Skeletal muscle tissue (tissue), 3 donors: ENCODE measurements at regions not wholly inside any gene's neighbourhood (a gene's known extent, or its start where the extent isn't known, plus 50 kb on each side); places are given as distances from the start of the nearest gene placed in this dataset.

ENCODE experiments used
- H3K27ac ChIP-seq: one replicate; pipeline ENCODE4 v1.7.0; 2013; ENCODE audit warnings: mild to moderate bottlenecking, low read depth, low read length, inconsistent platforms
- H3K27me3 ChIP-seq, 3 donors: one replicate each; pipeline ENCODE4 v1.7.0; 2013; ENCODE audit warnings: low read length in 3 of 3; ENCODE audit not compliant: control insufficient read depth in 3 of 3, insufficient read depth in 3 of 3
- H3K36me3 ChIP-seq, 3 donors: one replicate each; pipeline ENCODE4 v1.7.0; 2013; ENCODE audit warnings: low read length in 3 of 3; ENCODE audit not compliant: control insufficient read depth in 3 of 3, insufficient read depth in 3 of 3
- H3K4me1 ChIP-seq, 3 donors: one replicate each; pipeline ENCODE4 v1.7.0; 2013; ENCODE audit warnings: low read length in 3 of 3, mild to moderate bottlenecking in 3 of 3; ENCODE audit not compliant: control insufficient read depth in 3 of 3, insufficient read depth in 3 of 3
- H3K4me3 ChIP-seq, 3 donors: one replicate each; pipeline ENCODE4 v1.7.0; 2013; ENCODE audit warnings: low read length in 3 of 3
- H3K9ac ChIP-seq, 3 donors: one replicate each; pipeline ENCODE4 v1.7.0; 2013; ENCODE audit warnings: low read length in 3 of 3, mild to moderate bottlenecking in 3 of 3, moderate library complexity in 2 of 3, low read depth in 1 of 3
- H3K9me3 ChIP-seq, 3 donors: one replicate each; pipeline ENCODE4 v1.7.0; 2013; ENCODE audit warnings: low read length in 3 of 3; ENCODE audit not compliant: control insufficient read depth in 3 of 3
- donor health status: Osteomylitis.

- Histone ChIP-seq H3K36me3 (no peaks in the 10 kb centered on the region), H3K27ac (no peak overlapping the region), H3K9me3 (no peaks in the 10 kb centered on the region), H3K27me3 (no peaks in the 10 kb centered on the region), H3K9ac (no peak overlapping the region), H3K4me3 (no peak overlapping the region), H3K4me1 (no peaks in the 10 kb centered on the region)
Measured at GRCh38 chr13:68467160-68467559, 1237.0 kb upstream of the PCDH9 start.

GRCh38 chr13:68440874-68441273, 1210.7 kb upstream of the PCDH9 start:
- Histone ChIP-seq H3K9ac (no peak overlapping the region), H3K27ac (no peak overlapping the region), H3K36me3 (no peaks in the 10 kb centered on the region)

DNA sequence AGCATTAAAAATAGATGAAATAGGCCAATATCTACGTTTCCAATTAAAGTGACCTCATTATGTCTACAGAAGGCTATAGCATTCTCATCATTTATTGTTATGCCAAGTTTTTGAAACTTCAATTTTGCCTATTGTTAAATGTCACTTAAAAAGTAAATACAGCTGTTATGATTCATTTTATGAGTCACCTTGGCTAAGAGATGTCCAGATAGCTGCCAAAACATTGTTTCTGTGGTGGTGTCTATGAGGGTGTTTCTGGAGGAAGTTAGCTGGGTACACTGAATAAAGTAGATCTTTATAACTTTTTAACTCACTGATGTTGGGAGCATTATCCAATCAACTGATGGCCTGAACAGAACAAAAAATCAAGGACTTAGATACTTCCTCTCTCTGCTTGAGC, 1209.7 kb upstream of the PCDH9 start:
- Histone ChIP-seq H3K9me3 (no peaks in the 10 kb centered on the region), H3K27ac (no peak overlapping the region), H3K36me3 (no peaks in the 10 kb centered on the region), H3K4me1 (no peaks in the 10 kb centered on the region), H3K27me3 (no peaks in the 10 kb centered on the region), H3K4me3 (no peak overlapping the region), H3K9ac (no peak overlapping the region)

More at GRCh38 chr13:68440874-68441273, 1210.7 kb upstream of the PCDH9 start:
- Histone ChIP-seq H3K27me3 (no peaks in the 10 kb centered on the region), H3K9me3 (no peaks in the 10 kb centered on the region), H3K4me3 (no peak overlapping the region), H3K4me1 (no peaks in the 10 kb centered on the region)

DNA sequence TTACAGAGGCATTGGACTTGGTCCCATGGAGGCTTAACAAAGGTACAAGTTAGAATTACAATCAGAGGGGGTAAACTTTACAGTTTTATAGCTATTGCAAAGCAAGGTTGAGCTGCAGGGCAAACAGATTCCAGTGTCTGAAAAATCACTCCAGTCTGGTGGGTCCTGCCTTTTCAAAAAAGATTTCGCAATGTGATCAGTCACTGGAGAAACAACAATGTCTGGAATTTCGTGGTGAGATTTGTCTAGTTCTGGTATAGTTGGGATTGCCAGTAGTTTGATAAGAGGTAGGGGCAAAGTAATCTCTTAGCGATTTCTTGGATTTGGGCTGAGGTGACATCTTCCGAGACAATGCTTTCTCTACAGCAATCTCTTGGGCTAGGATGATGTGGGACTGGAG, 1198.2 kb upstream of the PCDH9 start:
- no peaks in the 10 kb centered on the region for H3K36me3 ChIP-seq
- no peak overlapping the region for H3K9ac ChIP-seq
- H3K4me3 ChIP-seq: no peak overlapping the region
- H3K4me1 ChIP-seq: no peaks in the 10 kb centered on the region
- H3K9me3 ChIP-seq: no peaks in the 10 kb centered on the region
- no peak overlapping the region for H3K27ac ChIP-seq
- H3K27me3 ChIP-seq: no peaks in the 10 kb centered on the region

DNA sequence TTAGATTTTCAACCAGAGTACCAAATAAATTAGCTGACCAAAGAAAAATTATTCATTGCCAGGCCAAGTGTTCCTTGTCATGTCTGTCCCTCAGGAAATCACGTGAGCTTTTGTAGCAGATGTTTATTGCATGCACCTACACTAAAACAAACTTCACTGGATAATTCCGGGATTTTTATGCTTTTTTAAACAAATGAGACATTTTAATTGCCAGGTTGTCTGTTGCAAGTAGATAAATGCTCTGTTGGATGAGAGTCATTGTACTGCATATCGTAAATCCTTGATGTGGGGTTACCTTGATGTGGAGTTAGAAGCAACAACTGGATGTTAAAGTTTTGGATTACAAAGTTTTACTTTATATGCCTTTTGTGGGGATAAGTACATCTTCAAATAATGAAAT, 1187.7 kb upstream of the PCDH9 start:
- Histone ChIP-seq H3K4me3 (no peak overlapping the region), H3K36me3 (no peaks in the 10 kb centered on the region)

GRCh38 chr13:68410007-68410406, 1179.9 kb upstream of the PCDH9 start:
- Histone ChIP-seq H3K27me3 (no peaks in the 10 kb centered on the region), H3K27ac (no peak overlapping the region), H3K4me1 (no peaks in the 10 kb centered on the region), H3K4me3 (no peak overlapping the region), H3K9me3 (no peaks in the 10 kb centered on the region), H3K36me3 (no peaks in the 10 kb centered on the region), H3K9ac (no peak overlapping the region)

More for the DNA sequence above, 1187.7 kb upstream of the PCDH9 start:
- Histone ChIP-seq H3K27ac (no peak overlapping the region), H3K9me3 (no peaks in the 10 kb centered on the region), H3K4me1 (no peaks in the 10 kb centered on the region), H3K27me3 (no peaks in the 10 kb centered on the region), H3K9ac (no peak overlapping the region)

- Histone ChIP-seq H3K4me1 (no peaks in the 10 kb centered on the region), H3K27ac (no peak overlapping the region), H3K9ac (no peak overlapping the region), H3K4me3 (no peak overlapping the region), H3K9me3 (no peaks in the 10 kb centered on the region), H3K36me3 (no peaks in the 10 kb centered on the region), H3K27me3 (no peaks in the 10 kb centered on the region)
Measured at GRCh38 chr13:68390987-68391386, 1160.9 kb upstream of the PCDH9 start.

DNA sequence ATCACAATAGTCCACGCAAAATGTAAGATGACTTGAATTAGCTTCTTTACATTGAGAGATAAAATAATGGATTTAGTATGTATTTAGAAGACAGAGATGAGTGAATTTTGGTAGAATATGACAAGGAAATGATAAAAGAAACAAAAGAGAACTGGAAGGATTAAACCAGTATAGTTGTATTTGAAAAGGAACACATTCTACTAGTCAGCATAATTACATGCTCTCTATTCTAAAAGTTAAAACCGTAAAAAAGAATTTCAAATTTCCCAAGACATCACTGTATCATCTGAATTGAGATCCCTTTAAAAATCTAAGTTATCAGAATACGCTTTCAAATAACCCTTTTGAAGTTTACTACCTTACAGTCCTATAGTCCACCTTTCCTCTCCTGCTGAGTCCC, 1156.7 kb upstream of the PCDH9 start:
- Histone ChIP-seq H3K36me3 (no peaks in the 10 kb centered on the region), H3K27ac (no peak overlapping the region), H3K9ac (no peak overlapping the region), H3K9me3 (no peaks in the 10 kb centered on the region), H3K4me3 (no peak overlapping the region), H3K27me3 (no peaks in the 10 kb centered on the region), H3K4me1 (no peaks in the 10 kb centered on the region)

DNA sequence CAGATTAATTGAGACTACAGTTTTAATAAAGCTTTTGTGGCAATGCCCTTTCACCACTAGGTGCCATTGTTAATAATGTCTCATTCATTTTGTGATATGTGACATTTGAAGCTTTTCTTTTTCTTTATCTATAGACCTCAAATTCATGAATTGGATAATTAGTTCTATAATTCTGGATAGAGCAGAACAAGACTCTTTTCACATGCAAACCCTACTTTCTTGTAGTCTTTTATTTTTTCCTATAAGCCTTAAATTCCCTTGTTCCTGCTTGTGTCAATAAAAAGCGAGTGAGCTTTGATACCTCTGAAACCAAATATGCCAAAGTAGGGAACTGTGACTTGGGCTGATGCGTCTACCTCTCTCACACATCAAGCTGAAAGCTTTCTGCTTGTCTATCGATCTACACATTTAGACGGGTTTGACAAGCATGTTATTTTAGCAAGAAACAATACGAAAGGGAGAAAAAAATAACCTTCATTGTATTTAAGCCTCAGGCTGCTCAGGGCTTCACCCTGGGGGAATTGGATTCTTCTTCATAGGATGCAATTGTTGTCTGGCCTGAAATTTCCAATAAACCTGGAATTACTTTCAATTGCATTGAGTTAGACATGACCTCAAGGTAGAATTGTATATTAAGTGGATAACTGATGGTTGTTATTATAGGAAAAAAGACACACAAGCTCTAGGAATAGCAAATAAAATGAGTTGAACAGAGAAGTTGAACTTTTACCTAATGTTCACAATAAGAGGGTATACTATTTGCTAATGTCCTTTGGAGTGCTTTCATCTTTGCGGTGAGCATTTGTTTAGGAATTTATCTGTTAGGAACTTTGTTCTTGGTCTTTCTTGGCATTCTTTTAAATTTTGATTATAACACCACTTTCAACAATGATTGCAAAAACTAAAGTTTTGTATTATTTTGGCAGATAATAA, 1150.2 kb upstream of the PCDH9 start:
- H3K27me3 ChIP-seq: no peaks in the 10 kb centered on the region
- no peak overlapping the region for H3K9ac ChIP-seq
- no peaks in the 10 kb centered on the region for H3K9me3 ChIP-seq
- no peaks in the 10 kb centered on the region for H3K4me1 ChIP-seq
- no peaks in the 10 kb centered on the region for H3K36me3 ChIP-seq
- H3K27ac ChIP-seq: no peak overlapping the region
- H3K4me3 ChIP-seq: no peak overlapping the region

DNA sequence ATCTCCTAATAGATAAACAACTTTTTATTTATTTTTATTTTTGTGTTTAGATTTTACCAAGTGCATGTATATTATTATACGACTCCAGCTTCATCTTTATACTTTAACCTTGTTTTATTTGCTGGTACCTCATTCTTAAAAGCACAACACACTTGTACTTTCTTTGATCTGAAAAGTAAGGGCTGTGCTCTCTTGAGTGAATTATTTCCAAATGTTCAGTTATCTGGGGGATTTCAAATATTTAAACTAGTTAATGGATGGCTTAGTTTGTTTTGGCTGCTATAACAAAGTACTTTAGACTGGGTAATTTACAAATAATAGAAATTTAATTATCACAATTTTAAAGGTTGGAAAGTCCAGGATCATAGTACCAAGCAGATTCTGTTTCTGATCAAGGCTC, 1148.2 kb upstream of the PCDH9 start:
- no peaks in the 10 kb centered on the region for H3K27me3 ChIP-seq
- H3K4me3 ChIP-seq: no peak overlapping the region
- no peaks in the 10 kb centered on the region for H3K9me3 ChIP-seq
- no peaks in the 10 kb centered on the region for H3K4me1 ChIP-seq
- no peak overlapping the region for H3K27ac ChIP-seq
- no peaks in the 10 kb centered on the region for H3K36me3 ChIP-seq
- H3K9ac ChIP-seq: no peak overlapping the region
